K562 (cell line): ENCODE measurements at regions not wholly inside any gene's neighbourhood (a gene's known extent, or its start where the extent isn't known, plus 50 kb on each side); places are given as distances from the start of the nearest gene placed in this dataset.

Source experiments
- ATAC-seq: fragments of 200-7000 bp; cut with Tn5 transposase; 3 replicates; pipeline ENCODE4 v1.9.1; 2020; ENCODE audit warnings: moderate library complexity
- BruUV-seq: library from RNA; stranded (reverse); fragments of 400-500 nt; replicated peaks from 2 replicates; lab custom pipeline; 2021; lab: Mats Ljungman, UMichigan
- CTCF ChIA-PET: fragments of 300-600 bp; formaldehyde crosslinking; extraction: SDS; loops from one replicate; lab custom pipeline; 2021; ENCODE audit warnings: low intra/inter-chr PET ratio; lab: Yijun Ruan, JAX
- POLR2A ChIA-PET: fragments of 300-600, 350-650 bp; sonication (Branson Sonifier 250); formaldehyde crosslinking; extraction: SDS; loops from one replicate; lab custom pipeline; 2021; ENCODE audit warnings: antibody characterized with exemption, inconsistent platforms; lab: Yijun Ruan, JAX
- DNase-seq, 4 experiments: peaks; one replicate each; pipeline versions ENCODE4 v3.0.0 to v3.0.0-alpha.2; 2011 to 2018; ENCODE audit warnings: low spot score in 3 of 4, mixed read lengths in 3 of 4; ENCODE audit errors: extremely low read depth in 1 of 4
- FAIRE-seq: peaks from 2 replicates; lab custom pipeline; 2011; peaks lifted over from hg19 to GRCh38; lab: Jason Lieb, UNC
- H2AFZ ChIP-seq: 2 replicates; pipeline ENCODE4 v1.6.0; 2011; ENCODE audit warnings: low read depth, low read length, control low read depth, inconsistent platforms
- H3K27ac ChIP-seq: fragments of 200-600 bp; 3 replicates; pipeline ENCODE4 v1.8.0; 2011; ENCODE audit warnings: low read depth, mild to moderate bottlenecking, control low read depth, inconsistent platforms, low read length, moderate library complexity, mixed read lengths; ENCODE audit errors: extremely low read depth
- H3K27me3 ChIP-seq, 2 experiments: fragments of 300-600 bp in 1 of 2; 2 replicates in 1 of 2; 3 replicates in 1 of 2; pipeline versions ENCODE4 v1.6.0 to v1.8.0; 2011; ENCODE audit warnings: inconsistent platforms in 2 of 2, low read length in 2 of 2, mild to moderate bottlenecking in 1 of 2, mixed read lengths in 1 of 2, moderate library complexity in 1 of 2; ENCODE audit not compliant: control insufficient read depth in 2 of 2, insufficient read depth in 2 of 2
- H3K36me3 ChIP-seq: fragments of 300-600 bp; 3 replicates; pipeline ENCODE4 v1.8.0; 2011; ENCODE audit warnings: mild to moderate bottlenecking, low read length, inconsistent platforms; ENCODE audit not compliant: control insufficient read depth, insufficient read depth
- H3K4me1 ChIP-seq, 2 experiments: fragments of 200-600 bp in 1 of 2; replicated peaks in 1 of 2; 2 replicates in 1 of 2; 3 replicates in 1 of 2; pipeline versions ENCODE4 v1.5.1 to v1.8.0; 2011; ENCODE audit warnings: inconsistent platforms in 2 of 2, low read length in 2 of 2, mild to moderate bottlenecking in 1 of 2, mixed read lengths in 1 of 2, moderate library complexity in 1 of 2; ENCODE audit not compliant: control insufficient read depth in 2 of 2, insufficient read depth in 2 of 2
- H3K4me2 ChIP-seq: 2 replicates; pipeline ENCODE4 v1.6.1; 2011; ENCODE audit warnings: low read length, control low read depth, inconsistent platforms, mixed read lengths; ENCODE audit not compliant: insufficient read depth
- H3K4me3 ChIP-seq: fragments of 200-600 bp; sonication (generic), shearing (Covaris generic); 2 replicates; pipeline ENCODE4 v1.5.1; 2016; ENCODE audit warnings: control low read depth, inconsistent platforms
- H3K79me2 ChIP-seq: fragments of 200-600 bp; 3 replicates; pipeline ENCODE4 v1.8.0; 2011; ENCODE audit warnings: low read length, inconsistent platforms; ENCODE audit not compliant: control insufficient read depth, insufficient read depth
- H3K9ac ChIP-seq, 2 experiments: 2 replicates each; pipeline versions ENCODE4 v1.6.0 to v1.6.1; 2011; ENCODE audit warnings: low read depth in 2 of 2, low read length in 2 of 2, control low read depth in 1 of 2, inconsistent platforms in 1 of 2, mild to moderate bottlenecking in 1 of 2, mixed read lengths in 1 of 2; ENCODE audit not compliant: insufficient read depth in 1 of 2
- H3K9me1 ChIP-seq: one replicate; pipeline ENCODE4 v1.6.0; 2011; ENCODE audit warnings: inconsistent platforms, mild to moderate bottlenecking, low read length, moderate library complexity; ENCODE audit not compliant: control insufficient read depth, insufficient read depth
- H3K9me3 ChIP-seq: replicated peaks from 2 replicates; pipeline ENCODE4 v1.5.1; 2011; ENCODE audit warnings: low read depth, low read length, inconsistent platforms; ENCODE audit not compliant: control insufficient read depth, insufficient read depth
- H4K20me1 ChIP-seq: replicated peaks from 2 replicates; pipeline ENCODE4 v1.6.1; 2011; ENCODE audit warnings: low read length, inconsistent platforms, mixed read lengths; ENCODE audit not compliant: control insufficient read depth, insufficient read depth
- ETS1 ChIP-seq: conservative IDR thresholded peaks from 2 replicates; pipeline ENCODE4 v1.6.1; 2011; ENCODE audit warnings: low read depth, mild to moderate bottlenecking, low read length; ENCODE audit not compliant: control insufficient read depth
- GTF2E2 ChIP-seq: fragments of 200-800 bp; sonication (Bioruptor generic); IDR thresholded peaks from 2 replicates; pipeline ENCODE4 v1.6.1; 2016; ENCODE audit warnings: missing genetic modification characterization, missing compliant biosample characterization
- KAT2B ChIP-seq: IDR thresholded peaks from one replicate; pipeline ENCODE4 v1.6.1; 2012; ENCODE audit warnings: low read depth, mild to moderate bottlenecking, control low read depth, inconsistent platforms, low read length, moderate library complexity
- MCM2 ChIP-seq: fragments of 450-650 bp; IDR thresholded peaks from 2 replicates; pipeline ENCODE4 v1.6.1; 2017; ENCODE audit warnings: low read depth, mild to moderate bottlenecking
- MEF2D ChIP-seq: conservative IDR thresholded peaks from 2 replicates; pipeline ENCODE4 v1.6.1; 2016; ENCODE audit warnings: low read depth, missing genetic modification characterization, missing compliant biosample characterization
- RB1 ChIP-seq: fragments of 450-650 bp; IDR thresholded peaks from 2 replicates; pipeline ENCODE4 v1.6.1; 2017; ENCODE audit warnings: low read depth, mild to moderate bottlenecking
- RFX7 ChIP-seq: fragments of 250-450 bp; sonication (Bioruptor Pico); IDR thresholded peaks from 2 replicates; pipeline ENCODE4 v1.5.1; 2021; ENCODE audit warnings: mild to moderate bottlenecking
- YBX1 ChIP-seq: fragments of 450-650 bp; IDR thresholded peaks from 2 replicates; pipeline ENCODE4 v1.7.1; 2016; ENCODE audit warnings: mild to moderate bottlenecking
- ZBTB7A ChIP-seq: IDR thresholded peaks from 2 replicates; pipeline ENCODE4 v1.6.1; 2011; ENCODE audit warnings: low read depth, mild to moderate bottlenecking, low read length, moderate library complexity, borderline replicate concordance; ENCODE audit not compliant: control insufficient read depth
- ZNF197 ChIP-seq: fragments of 200-800 bp; sonication (Bioruptor generic); IDR thresholded peaks from 2 replicates; pipeline ENCODE4 v1.6.1; 2016; ENCODE audit warnings: low read depth, missing genetic modification characterization, missing compliant biosample characterization
- ZNF507 ChIP-seq: conservative IDR thresholded peaks from 2 replicates; pipeline ENCODE4 v1.6.1; 2017; ENCODE audit warnings: missing genetic modification characterization, missing compliant biosample characterization
- WGBS: fragments of 100-300 bp; shearing (Covaris generic); methylation state at CpG from one replicate; pipeline ENCODE4 v1.1.6; 2016; ENCODE audit warnings: low coverage, mixed read lengths; ENCODE audit not compliant: insufficient coverage; ENCODE audit errors: missing lambda C conversion rate; 5-methylcytosine and 5-hydroxymethylcytosine counted together
- in situ Hi-C: fragments of 300-500 bp; cut with MboI; formaldehyde crosslinking; loops from 4 replicates; pipeline ENCODE4 v1.15.0; 2018; ENCODE audit warnings: inconsistent platforms, mixed read lengths
- intact Hi-C: fragments of 100-400 bp; cut with micrococcal nuclease; formaldehyde crosslinking; loops from 2 replicates; pipeline ENCODE4 v1.14.2; 2022

- TF ChIP-seq MCM2 (no peak), ZBTB7A (no peak), ETS1 (no peak), RB1 (no peak), KAT2B (no peak)
- TF ChIP-seq, all 486 proteins: peak for 0
Observed at GRCh38 chr1:14167884-14168283, 430.6 kb upstream of the KAZN start (continued).

- WGBS: 0% methylated on average over 10 of the region's 10 CpGs
- in situ Hi-C loops: no loop called here
- POLR2A ChIA-PET: interaction anchor here (0.6 to 0.7 kb wide), 2 partner anchors 349 to 518 kb away, joined by 3 read pairs; no protein-coding TSS in a partner anchor
- Histone ChIP-seq H3K27me3 (peaks cover 17 to 37% of the 10 kb centered on the region in 2 experiments), H3K36me3 (no peaks in the 10 kb centered on the region), H4K20me1 (no peaks in the 10 kb centered on the region), H3K4me3 (no peak overlapping the region), H3K27ac (no peak overlapping the region), H3K9me1 (no peaks in the 10 kb centered on the region), H3K4me2 (no peak overlapping the region), H3K79me2 (no peaks in the 10 kb centered on the region), H2AFZ (no peak overlapping the region), H3K9ac (no peak overlapping the region), H3K4me1 (no peaks in the 10 kb centered on the region), H3K9me3 (no peaks in the 10 kb centered on the region)
- no TSS peak for BruUV-seq
- CTCF ChIA-PET: no interaction called here
- no peak for ATAC-seq
- intact Hi-C loops: no loop called here
- TF ChIP-seq RFX7 (CRISPR knock-in tag) (no peak), YBX1 (no peak), GTF2E2 (tag) (no peak), ZNF507 (no peak), MEF2D (tag) (no peak), ZNF197 (CRISPR knock-in tag) (no peak)
- FAIRE-seq: no peak
- DNase-seq: no peak
Observed at GRCh38 chr1:14168326-14169063, 430.0 kb upstream of the KAZN start.
